PC-3 (cell line): ENCODE measurements at regions not wholly inside any gene's neighbourhood (a gene's known extent, or its start where the extent isn't known, plus 50 kb on each side); places are given as distances from the start of the nearest gene placed in this dataset.

Source experiments
- ATAC-seq: fragments of 200-7000 bp; cut with Tn5 transposase; 2 replicates; pipeline ENCODE4 v1.9.1; 2020; ENCODE audit warnings: mild to moderate bottlenecking, moderate library complexity
- BruUV-seq: library from RNA; stranded (reverse); fragments of 400-500 nt; replicated peaks from 2 replicates; lab custom pipeline; 2021; lab: Mats Ljungman, UMichigan
- CTCF ChIA-PET: fragments of 300-600 bp; sonication (Branson Sonifier 250); formaldehyde crosslinking; loops from one replicate; lab custom pipeline; 2022; ENCODE audit warnings: antibody characterized with exemption; lab: Charles Lee
- POLR2A ChIA-PET: fragments of 300-600 bp; sonication (Branson Sonifier 250); formaldehyde crosslinking; loops from one replicate; lab custom pipeline; 2022; ENCODE audit warnings: antibody characterized with exemption; ENCODE audit not compliant: unreplicated experiment; lab: Charles Lee
- DNase-seq: peaks from one replicate; pipeline ENCODE4 v3.0.0-alpha.2; 2015
- H2AFZ ChIP-seq: fragments of 300-600 bp; sonication (generic); 2 replicates; pipeline ENCODE4 v1.6.0; 2016; ENCODE audit warnings: antibody characterized with exemption, low read length
- H3F3A ChIP-seq: fragments of 300-600 bp; sonication (generic); one replicate; pipeline ENCODE4 v1.6.0; 2017; ENCODE audit warnings: antibody characterized with exemption, low read length, control low read depth, mild to moderate bottlenecking; ENCODE audit not compliant: unreplicated experiment
- H3K27ac ChIP-seq: fragments of 300-600 bp; sonication (generic); 2 replicates; pipeline ENCODE4 v1.5.1; 2016; ENCODE audit warnings: mild to moderate bottlenecking, low read length
- H3K27me3 ChIP-seq: fragments of 300-600 bp; sonication (generic); 2 replicates; pipeline ENCODE4 v1.6.1; 2016; ENCODE audit warnings: low read length, mixed read lengths
- H3K36me3 ChIP-seq: fragments of 300-600 bp; sonication (generic); 2 replicates; pipeline ENCODE4 v1.6.1; 2016; ENCODE audit warnings: low read depth, mixed run types, low read length, mixed read lengths
- H3K4me1 ChIP-seq: fragments of 300-600 bp; sonication (generic); 2 replicates; pipeline ENCODE4 v1.5.1; 2016; ENCODE audit warnings: low read length; ENCODE audit not compliant: insufficient read depth
- H3K4me2 ChIP-seq: fragments of 300-600 bp; sonication (generic); 2 replicates; pipeline ENCODE4 v1.6.0; 2016; ENCODE audit warnings: low read length
- H3K4me3 ChIP-seq: fragments of 300-600 bp; sonication (generic); 2 replicates; pipeline ENCODE4 v1.5.1; 2016; ENCODE audit warnings: mild to moderate bottlenecking, low read length, mixed read lengths
- H3K79me2 ChIP-seq: fragments of 300-600 bp; sonication (generic); 2 replicates; pipeline ENCODE4 v1.6.1; 2017; ENCODE audit warnings: low read length, mixed read lengths
- H3K9ac ChIP-seq: fragments of 300-600 bp; sonication (generic); 2 replicates; pipeline ENCODE4 v1.6.0; 2016; ENCODE audit warnings: mild to moderate bottlenecking, low read length
- H3K9me2 ChIP-seq: fragments of 300-600 bp; sonication (generic); replicated peaks from 2 replicates; pipeline ENCODE4 v1.6.1; 2016; ENCODE audit warnings: mixed run types, low read length, mixed read lengths
- H3K9me3 ChIP-seq: fragments of 300-600 bp; sonication (generic); 2 replicates; pipeline ENCODE4 v1.6.1; 2016; ENCODE audit warnings: low read length, mixed read lengths
- H4K20me1 ChIP-seq: fragments of 300-600 bp; sonication (generic); 2 replicates; pipeline ENCODE4 v1.6.1; 2016; ENCODE audit warnings: low read length, mixed read lengths
- CTCF ChIP-seq: fragments of 300-600 bp; sonication (generic); conservative IDR thresholded peaks from 2 replicates; pipeline ENCODE4 v1.5.1; 2017; ENCODE audit warnings: antibody characterized with exemption, low read depth, mild to moderate bottlenecking, low read length
- EZH2 ChIP-seq: fragments of 300-600 bp; sonication (generic); IDR thresholded peaks from one replicate; pipeline ENCODE4 v1.6.1; 2017; ENCODE audit warnings: antibody characterized with exemption, mild to moderate bottlenecking, low read length; ENCODE audit not compliant: unreplicated experiment
- EZH2phosphoT487 ChIP-seq: fragments of 300-600 bp; sonication (generic); IDR thresholded peaks from 2 replicates; pipeline ENCODE4 v1.6.1; 2018; ENCODE audit warnings: mild to moderate bottlenecking, antibody characterized with exemption, low read length, borderline replicate concordance
- intact Hi-C: fragments of 100-400 bp; cut with micrococcal nuclease; formaldehyde crosslinking; loops from 2 replicates; pipeline ENCODE4 v1.9.0; 2023

- ChIA-PET CTCF (no interaction called here), POLR2A (no interaction called here)
- no peaks in the 10 kb centered on the region for H4K20me1 ChIP-seq
- H2AFZ ChIP-seq = no peak overlapping the region
- intact Hi-C loops = no loop called here
- H3K4me1 ChIP-seq = no peaks in the 10 kb centered on the region
- no peak for ATAC-seq
- H3K9me2 ChIP-seq = no peaks in the 10 kb centered on the region
- no peaks in the 10 kb centered on the region for H3K79me2 ChIP-seq
- no peak overlapping the region for H3K4me3 ChIP-seq
- TF ChIP-seq CTCF (no peak), EZH2phosphoT487 (no peak), EZH2 (no peak)
- H3K27me3 ChIP-seq = peaks cover 6% of the 10 kb centered on the region; the same call in 1 of the 2 replicates
- H3K27ac ChIP-seq = no peak overlapping the region
- peak; percentile 44 for DNase-seq
- H3K9me3 ChIP-seq = no peaks in the 10 kb centered on the region
- H3F3A ChIP-seq = no peaks in the 10 kb centered on the region
- H3K4me2 ChIP-seq = no peak overlapping the region
- no TSS peak for BruUV-seq
- no peak overlapping the region for H3K9ac ChIP-seq
- H3K36me3 ChIP-seq = no peaks in the 10 kb centered on the region
Observed at GRCh38 chr6:1461207-1461606, 71.8 kb downstream of the FOXF2 start.

GRCh38 chr6:1461736-1462135 lies 72.4 kb downstream of the FOXF2 start:
- H3K9ac ChIP-seq = no peak overlapping the region
- H3K9me3 ChIP-seq = no peaks in the 10 kb centered on the region
- H4K20me1 ChIP-seq = no peaks in the 10 kb centered on the region
- H3K79me2 ChIP-seq = no peaks in the 10 kb centered on the region
- no peaks in the 10 kb centered on the region for H3K36me3 ChIP-seq
- H3F3A ChIP-seq = no peaks in the 10 kb centered on the region
- CTCF ChIA-PET = no interaction called here
- H3K9me2 ChIP-seq = no peaks in the 10 kb centered on the region
- intact Hi-C loops = no loop called here
- TF ChIP-seq EZH2phosphoT487 (no peak), EZH2 (no peak), CTCF (no peak)
- no peak overlapping the region for H2AFZ ChIP-seq
- no TSS peak for BruUV-seq
- no peak overlapping the region for H3K4me3 ChIP-seq
- H3K4me1 ChIP-seq = no peaks in the 10 kb centered on the region
- POLR2A ChIA-PET = no interaction called here
- no peak for ATAC-seq
- peaks cover 6% of the 10 kb centered on the region; the same call in 1 of the 2 replicates for H3K27me3 ChIP-seq
- no peak overlapping the region for H3K4me2 ChIP-seq
- DNase-seq = no peak
- H3K27ac ChIP-seq = no peak overlapping the region

GRCh38 chr6:1463275-1463674 lies 73.9 kb downstream of the FOXF2 start:
- Histone ChIP-seq H3F3A (no peaks in the 10 kb centered on the region), H3K27ac (no peak overlapping the region), H3K9me2 (no peaks in the 10 kb centered on the region), H3K9ac (no peak overlapping the region), H3K36me3 (no peaks in the 10 kb centered on the region), H4K20me1 (no peaks in the 10 kb centered on the region), H3K9me3 (no peaks in the 10 kb centered on the region), H3K4me3 (no peak overlapping the region), H3K4me1 (no peaks in the 10 kb centered on the region), H3K27me3 (peaks cover 12% of the 10 kb centered on the region; the same call in 1 of the 2 replicates), H3K79me2 (no peaks in the 10 kb centered on the region), H2AFZ (no peak overlapping the region), H3K4me2 (no peak overlapping the region)
- ChIA-PET POLR2A (no interaction called here), CTCF (no interaction called here)
- ATAC-seq (no peak), DNase-seq (no peak)
- intact Hi-C loops = no loop called here
- no TSS peak for BruUV-seq
- TF ChIP-seq EZH2phosphoT487 (no peak), EZH2 (no peak), CTCF (no peak)
